Gastroesophageal sphincter (tissue), 4 donors: ENCODE measurements at regions not wholly inside any gene's neighbourhood (a gene's known extent, or its start where the extent isn't known, plus 50 kb on each side); places are given as distances from the start of the nearest gene placed in this dataset.

ENCODE experiments used
- ATAC-seq: fragments of 150-250 bp; one replicate; pipeline ENCODE4 v1.9.1; 2016; ENCODE audit warnings: mild to moderate bottlenecking, moderate library complexity
- H3K27ac ChIP-seq, 4 donors: fragments of 200-600 bp; sonication (generic) in 3 of 4; 1 replicate in 3 of 4; 2 replicates in 1 of 4; pipeline ENCODE4 v1.5.1; 2016 to 2019
- H3K27me3 ChIP-seq: fragments of 200-600 bp; sonication (generic); one replicate; pipeline ENCODE4 v1.5.1; 2019
- H3K36me3 ChIP-seq, 2 donors: fragments of 200-600 bp; sonication (generic); one replicate each; pipeline ENCODE4 v1.5.1; 2019; ENCODE audit warnings: control low read depth in 1 of 2
- H3K4me1 ChIP-seq, 3 donors: fragments of 200-600 bp; sonication (generic); 1 replicate in 2 of 3; 2 replicates in 1 of 3; pipeline ENCODE4 v1.5.1; 2016 to 2019; ENCODE audit warnings: control low read depth in 2 of 3
- H3K4me3 ChIP-seq, 2 donors: fragments of 200-600 bp; sonication (generic); one replicate each; pipeline ENCODE4 v1.5.1; 2019; ENCODE audit warnings: mild to moderate bottlenecking in 1 of 2, moderate library complexity in 1 of 2
- H3K9me3 ChIP-seq, 3 donors: fragments of 200-600 bp; sonication (generic); one replicate each; pipeline ENCODE4 v1.5.1; 2017 to 2019; ENCODE audit warnings: control low read depth in 2 of 3
- CTCF ChIP-seq, 4 experiments: fragments of 200-600 bp in 2 of 4; fragments of 450-650 bp in 2 of 4; sonication (generic) in 1 of 4; IDR thresholded peaks; one replicate each; pipeline ENCODE4 v1.5.1; 2017 to 2019; ENCODE audit warnings: antibody characterized with exemption in 4 of 4, mild to moderate bottlenecking in 2 of 4, moderate library complexity in 2 of 4
- EP300 ChIP-seq: sonication (generic); formaldehyde crosslinking; IDR thresholded peaks from one replicate; pipeline ENCODE4 v1.6.1; 2017; ENCODE audit warnings: antibody characterized with exemption, mild to moderate bottlenecking
- POLR2A ChIP-seq, 2 donors: fragments of 450-650 bp; IDR thresholded peaks; one replicate each; pipeline ENCODE4 v1.6.1; 2017; ENCODE audit warnings: antibody characterized with exemption in 2 of 2, mild to moderate bottlenecking in 2 of 2, moderate library complexity in 1 of 2
- POLR2AphosphoS5 ChIP-seq: sonication (generic); formaldehyde crosslinking; IDR thresholded peaks from one replicate; pipeline ENCODE4 v1.6.1; 2017; ENCODE audit warnings: antibody characterized with exemption
- WGBS, 2 donors: methylation state at CpG; one replicate each; pipeline ENCODE4 v1.1.5; 2018; ENCODE audit warnings: low coverage in 1 of 2; 5-methylcytosine and 5-hydroxymethylcytosine counted together

- Histone ChIP-seq H3K4me3 (no peak overlapping the region), H3K27ac (no peak overlapping the region), H3K27me3 (no peaks in the 10 kb centered on the region), H3K4me1 (no peaks in the 10 kb centered on the region), H3K9me3 (no peaks in the 10 kb centered on the region), H3K36me3 (no peaks in the 10 kb centered on the region)
- no peak for ATAC-seq
- 62 to 78% methylated on average over 3 of the region's 3 CpGs for WGBS, 2 donors
- TF ChIP-seq POLR2AphosphoS5 (no peak), EP300 (no peak), CTCF (IDR thresholded peaks at IDR 0.05) (no peak), POLR2A (IDR thresholded peaks at IDR 0.05) (no peak)
Observed at GRCh38 chr11:97218011-97218410, 828.2 kb downstream of the JRKL start.

- Histone ChIP-seq H3K36me3 (no peaks in the 10 kb centered on the region), H3K4me3 (no peak overlapping the region), H3K4me1 (no peaks in the 10 kb centered on the region), H3K27ac (no peak overlapping the region), H3K9me3 (no peaks in the 10 kb centered on the region), H3K27me3 (no peaks in the 10 kb centered on the region)
- no peak for TF ChIP-seq POLR2A (IDR thresholded peaks at IDR 0.05)
- no peak for TF ChIP-seq CTCF (IDR thresholded peaks at IDR 0.05)
- no peak for TF ChIP-seq EP300
- TF ChIP-seq POLR2AphosphoS5, result no peak
- 51 to 63% methylated on average over 3 of the region's 3 CpGs for WGBS, 2 donors
- ATAC-seq, result no peak
Observed at GRCh38 chr11:97223647-97224046, 833.8 kb downstream of the JRKL start.

GRCh38 chr11:97224396-97224795, 834.6 kb downstream of the JRKL start:
- Histone ChIP-seq H3K36me3 (no peaks in the 10 kb centered on the region), H3K27me3 (no peaks in the 10 kb centered on the region), H3K9me3 (no peaks in the 10 kb centered on the region), H3K27ac (no peak overlapping the region), H3K4me1 (no peaks in the 10 kb centered on the region), H3K4me3 (no peak overlapping the region)
- no peak for ATAC-seq
- TF ChIP-seq CTCF (IDR thresholded peaks at IDR 0.05) (no peak), POLR2A (IDR thresholded peaks at IDR 0.05) (no peak), EP300 (no peak), POLR2AphosphoS5 (no peak)
- 40 to 46% methylated on average over 4 of the region's 4 CpGs for WGBS, 2 donors

GRCh38 chr11:97225794-97226193, 836.0 kb downstream of the JRKL start:
- Histone ChIP-seq H3K4me3 (no peak overlapping the region), H3K4me1 (no peaks in the 10 kb centered on the region), H3K9me3 (no peaks in the 10 kb centered on the region), H3K27me3 (no peaks in the 10 kb centered on the region), H3K36me3 (no peaks in the 10 kb centered on the region), H3K27ac (no peak overlapping the region)
- TF ChIP-seq EP300 (no peak), POLR2A (IDR thresholded peaks at IDR 0.05) (no peak), CTCF (IDR thresholded peaks at IDR 0.05) (no peak), POLR2AphosphoS5 (no peak)
- ATAC-seq, result no peak
- 76 to 93% methylated on average over 3 to 5 of the region's 5 CpGs for WGBS, 2 donors

GRCh38 chr11:97229936-97230335, 840.1 kb downstream of the JRKL start:
- H3K27ac ChIP-seq, result no peak overlapping the region
- no peaks in the 10 kb centered on the region for H3K27me3 ChIP-seq
- H3K4me1 ChIP-seq, result no peaks in the 10 kb centered on the region
- WGBS, 2 donors, result 56 to 59% methylated on average over 3 of the region's 3 CpGs
- ATAC-seq, result no peak
- H3K4me3 ChIP-seq, result no peak overlapping the region
- H3K36me3 ChIP-seq, result no peaks in the 10 kb centered on the region
- H3K9me3 ChIP-seq, result no peaks in the 10 kb centered on the region
- TF ChIP-seq POLR2A (IDR thresholded peaks at IDR 0.05) (no peak), EP300 (no peak), CTCF (IDR thresholded peaks at IDR 0.05) (no peak), POLR2AphosphoS5 (no peak)
